MG63 (cell line): ENCODE measurements at regions not wholly inside any gene's neighbourhood (a gene's known extent, or its start where the extent isn't known, plus 50 kb on each side); places are given as distances from the start of the nearest gene placed in this dataset.
"Not testable (repeated sequence)": the region's sequence is repeated elsewhere in the genome, so short reads cannot be mapped to it uniquely, and the experiment has no call there.

Experiments
- DNase-seq: peaks from one replicate; pipeline ENCODE4 v3.0.0-alpha.2; 2020
- H3K27me3 ChIP-seq: fragments of 250-450 bp; sonication (Bioruptor Pico); 2 replicates; pipeline ENCODE4 v1.5.1; 2020; ENCODE audit warnings: mild to moderate bottlenecking, moderate library complexity
- H3K36me3 ChIP-seq: fragments of 250-450 bp; sonication (Bioruptor Pico); 2 replicates; pipeline ENCODE4 v1.5.1; 2020; ENCODE audit warnings: mild to moderate bottlenecking, moderate library complexity
- H3K4me3 ChIP-seq: fragments of 250-450 bp; sonication (Bioruptor Pico); 2 replicates; pipeline ENCODE4 v1.5.1; 2020; ENCODE audit warnings: mild to moderate bottlenecking, moderate library complexity
- H3K9me3 ChIP-seq: fragments of 250-450 bp; sonication (Bioruptor Pico); 2 replicates; pipeline ENCODE4 v1.5.1; 2020; ENCODE audit warnings: mild to moderate bottlenecking, moderate library complexity

DNA sequence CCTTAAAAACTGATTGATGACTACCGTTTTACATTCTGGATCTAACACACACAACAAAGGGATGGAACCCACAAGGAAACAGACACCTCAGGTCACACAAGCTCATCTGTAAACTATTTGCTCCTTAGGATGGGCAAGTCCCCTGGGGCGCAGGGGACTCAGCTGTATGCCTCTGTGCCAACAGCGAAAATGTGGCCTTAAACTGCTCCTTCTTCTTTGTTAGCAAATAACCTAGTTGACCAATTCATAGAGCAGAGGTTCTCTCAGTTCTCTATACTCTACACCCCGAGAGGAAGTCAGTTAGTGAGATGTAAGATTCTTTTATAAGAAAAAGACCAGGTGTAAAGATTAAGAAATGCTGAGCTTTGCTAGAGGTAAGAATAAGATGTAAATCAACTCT is 181.9 kb upstream of the PRSS58 start:
- Histone ChIP-seq H3K27me3 (no peaks in the 10 kb centered on the region), H3K9me3 (no peaks in the 10 kb centered on the region), H3K36me3 (no peaks in the 10 kb centered on the region), H3K4me3 (no peak overlapping the region)
- no peak for DNase-seq

- no peaks in the 10 kb centered on the region for H3K36me3 ChIP-seq
- H3K4me3 ChIP-seq = no peak overlapping the region
- no peaks in the 10 kb centered on the region for H3K9me3 ChIP-seq
- DNase-seq = peak; percentile 12
- H3K27me3 ChIP-seq = no peaks in the 10 kb centered on the region
Observed at GRCh38 chr7:142438923-142439515, 181.2 kb upstream of the PRSS58 start.

DNA sequence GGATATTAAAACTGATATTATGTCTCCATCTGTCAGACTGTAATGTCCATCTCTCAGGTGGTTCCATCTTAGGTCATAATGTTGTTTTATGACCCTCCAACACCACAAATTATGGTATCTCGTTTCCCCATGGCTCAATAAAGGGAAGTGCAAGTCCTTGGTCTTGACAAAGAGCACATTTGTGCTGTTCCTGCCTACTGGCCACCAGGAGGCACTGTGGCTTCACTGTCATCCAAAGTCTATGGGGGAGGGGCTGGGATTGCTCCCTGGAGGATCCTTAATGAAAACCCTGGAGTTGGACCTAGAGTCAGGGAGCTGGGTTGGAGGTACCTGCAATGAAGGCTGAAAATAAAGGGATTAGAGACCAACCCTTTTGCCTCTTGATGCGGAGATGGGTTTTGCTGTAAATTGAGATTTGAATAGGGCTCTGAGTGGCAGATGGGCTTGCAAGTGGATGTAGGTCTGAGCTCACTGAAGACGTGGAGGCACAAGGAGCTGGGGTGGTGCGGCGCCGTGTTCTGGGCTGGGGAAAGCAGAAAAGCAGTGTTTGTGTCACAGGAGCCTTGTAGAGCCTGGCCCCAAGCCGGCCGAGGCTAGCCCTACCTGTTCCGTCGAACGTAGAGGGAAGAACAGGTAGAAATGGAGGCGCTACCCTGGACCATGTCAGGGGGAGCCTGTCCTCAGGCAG is 180.5 kb upstream of the PRSS58 start:
- no peak overlapping the region for H3K4me3 ChIP-seq
- DNase-seq = no peak
- no peaks in the 10 kb centered on the region for H3K36me3 ChIP-seq
- no peaks in the 10 kb centered on the region for H3K9me3 ChIP-seq
- no peaks in the 10 kb centered on the region for H3K27me3 ChIP-seq

DNA sequence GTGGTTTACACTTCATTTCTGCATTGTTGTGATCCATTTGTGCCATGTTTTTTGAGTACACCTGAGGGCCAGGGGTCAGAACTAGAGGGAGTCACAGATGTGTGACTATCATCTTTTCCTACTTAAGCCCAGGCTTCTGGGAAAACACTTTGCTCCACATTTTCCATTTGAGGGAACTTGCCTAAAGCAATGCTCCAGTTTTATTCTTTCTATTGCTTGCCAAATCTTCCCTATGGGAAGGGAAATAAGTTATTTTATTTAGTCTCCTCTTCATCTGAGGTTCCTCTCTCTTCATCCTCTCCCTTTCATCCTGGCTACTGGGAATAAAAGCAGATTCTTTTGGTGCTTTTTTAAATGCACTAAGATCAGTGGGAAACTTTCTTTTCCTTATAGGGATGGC is 179.9 kb upstream of the PRSS58 start:
- DNase-seq = no peak
- Histone ChIP-seq H3K9me3 (no peaks in the 10 kb centered on the region), H3K27me3 (no peaks in the 10 kb centered on the region), H3K36me3 (no peaks in the 10 kb centered on the region), H3K4me3 (no peak overlapping the region)

GRCh38 chr7:142436601-142437000 is 178.7 kb upstream of the PRSS58 start:
- Histone ChIP-seq H3K27me3 (no peaks in the 10 kb centered on the region), H3K4me3 (no peak overlapping the region), H3K9me3 (no peaks in the 10 kb centered on the region), H3K36me3 (no peaks in the 10 kb centered on the region)
- DNase-seq = no peak

DNA sequence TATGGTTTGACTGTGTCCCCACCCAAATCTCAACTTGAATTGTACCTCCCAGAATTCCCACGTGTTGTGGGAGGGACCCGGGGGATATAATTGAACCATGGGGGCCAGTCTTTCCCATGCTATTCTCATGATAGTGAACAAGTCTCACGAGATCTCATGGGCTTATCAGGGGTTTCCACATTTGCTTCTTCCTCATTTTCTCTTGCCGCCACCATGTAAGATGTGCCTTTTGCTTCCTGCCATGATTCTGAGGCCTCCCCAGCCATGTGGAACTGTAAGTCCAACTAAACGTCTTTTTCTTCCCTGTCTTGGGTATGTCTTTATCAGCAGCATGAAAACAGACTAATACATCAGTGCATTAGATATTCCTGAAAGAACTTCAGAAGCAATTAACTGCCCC is 177.7 kb upstream of the PRSS58 start:
- not testable (repeated sequence) for DNase-seq, H3K4me3 ChIP-seq, H3K27me3 ChIP-seq, H3K9me3 ChIP-seq, H3K36me3 ChIP-seq

DNA sequence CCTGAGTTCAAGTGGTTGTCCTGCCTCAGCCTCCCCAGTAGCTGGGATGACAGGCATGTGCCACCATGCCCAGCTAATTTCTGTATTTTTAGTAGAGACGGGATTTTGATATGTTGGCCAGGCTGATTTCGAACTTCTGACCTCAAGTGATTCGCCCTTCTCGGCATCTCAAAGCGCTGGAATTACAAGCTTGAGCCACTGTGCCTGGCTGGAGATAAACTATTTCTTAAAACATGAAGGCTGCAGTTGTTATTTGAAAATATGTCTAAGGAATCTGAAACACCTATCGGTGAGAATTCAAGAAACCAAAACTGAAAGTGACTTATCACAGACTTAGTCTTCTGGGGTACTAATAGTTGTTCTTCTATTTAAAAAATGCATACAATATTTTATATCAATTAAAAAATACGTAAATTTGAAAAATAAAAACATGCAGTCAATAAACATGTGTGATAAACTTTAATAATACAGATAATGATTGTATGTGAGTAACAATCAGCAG is 176.9 kb upstream of the PRSS58 start:
- no peak overlapping the region for H3K4me3 ChIP-seq
- H3K27me3 ChIP-seq = no peaks in the 10 kb centered on the region
- no peaks in the 10 kb centered on the region for H3K9me3 ChIP-seq
- no peaks in the 10 kb centered on the region for H3K36me3 ChIP-seq
- DNase-seq = no peak

GRCh38 chr7:142434133-142434532 is 176.3 kb upstream of the PRSS58 start:
- H3K9me3 ChIP-seq, H3K27me3 ChIP-seq, H3K4me3 ChIP-seq, DNase-seq, H3K36me3 ChIP-seq: not testable (repeated sequence)

- Histone ChIP-seq H3K36me3 (no peaks in the 10 kb centered on the region), H3K4me3 (no peak overlapping the region), H3K27me3 (no peaks in the 10 kb centered on the region), H3K9me3 (no peaks in the 10 kb centered on the region)
- no peak for DNase-seq
Observed at GRCh38 chr7:142432377-142432776, 174.5 kb upstream of the PRSS58 start.

GRCh38 chr7:142431491-142431890 is 173.6 kb upstream of the PRSS58 start:
- no peaks in the 10 kb centered on the region for H3K9me3 ChIP-seq
- no peaks in the 10 kb centered on the region for H3K27me3 ChIP-seq
- no peak for DNase-seq
- H3K36me3 ChIP-seq = no peaks in the 10 kb centered on the region
- no peak overlapping the region for H3K4me3 ChIP-seq

GRCh38 chr7:142428094-142428493 is 170.2 kb upstream of the PRSS58 start:
- Histone ChIP-seq H3K9me3 (no peaks in the 10 kb centered on the region), H3K27me3 (no peaks in the 10 kb centered on the region), H3K4me3 (no peak overlapping the region), H3K36me3 (no peaks in the 10 kb centered on the region)
- DNase-seq = no peak

- no peak for DNase-seq
- Histone ChIP-seq H3K27me3 (no peaks in the 10 kb centered on the region), H3K9me3 (no peaks in the 10 kb centered on the region), H3K36me3 (no peaks in the 10 kb centered on the region), H3K4me3 (no peak overlapping the region)
Observed at GRCh38 chr7:142425281-142425680, 167.4 kb upstream of the PRSS58 start.

DNA sequence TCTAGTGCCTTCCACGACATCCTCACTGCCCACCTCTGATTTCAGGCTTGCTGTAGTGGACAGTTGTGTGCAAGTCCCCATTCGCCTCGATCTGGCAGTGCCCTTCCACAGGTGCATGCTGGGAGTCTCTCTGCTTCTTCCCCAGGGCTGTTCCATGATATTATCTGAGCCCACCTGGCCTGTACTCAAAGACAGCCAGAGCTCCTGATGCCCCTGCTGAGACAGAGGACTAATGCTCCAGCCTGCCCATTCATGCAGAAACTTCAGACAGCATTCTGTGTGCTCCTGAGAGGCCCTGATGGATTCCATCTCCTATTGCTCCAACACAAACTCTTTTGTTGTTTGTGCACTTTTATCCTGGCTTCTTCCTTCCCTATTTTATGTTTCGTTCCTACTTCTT is 164.8 kb upstream of the PRSS58 start:
- Histone ChIP-seq H3K9me3 (no peaks in the 10 kb centered on the region), H3K4me3 (no peak overlapping the region), H3K36me3 (no peaks in the 10 kb centered on the region), H3K27me3 (no peaks in the 10 kb centered on the region)
- DNase-seq = no peak

DNA sequence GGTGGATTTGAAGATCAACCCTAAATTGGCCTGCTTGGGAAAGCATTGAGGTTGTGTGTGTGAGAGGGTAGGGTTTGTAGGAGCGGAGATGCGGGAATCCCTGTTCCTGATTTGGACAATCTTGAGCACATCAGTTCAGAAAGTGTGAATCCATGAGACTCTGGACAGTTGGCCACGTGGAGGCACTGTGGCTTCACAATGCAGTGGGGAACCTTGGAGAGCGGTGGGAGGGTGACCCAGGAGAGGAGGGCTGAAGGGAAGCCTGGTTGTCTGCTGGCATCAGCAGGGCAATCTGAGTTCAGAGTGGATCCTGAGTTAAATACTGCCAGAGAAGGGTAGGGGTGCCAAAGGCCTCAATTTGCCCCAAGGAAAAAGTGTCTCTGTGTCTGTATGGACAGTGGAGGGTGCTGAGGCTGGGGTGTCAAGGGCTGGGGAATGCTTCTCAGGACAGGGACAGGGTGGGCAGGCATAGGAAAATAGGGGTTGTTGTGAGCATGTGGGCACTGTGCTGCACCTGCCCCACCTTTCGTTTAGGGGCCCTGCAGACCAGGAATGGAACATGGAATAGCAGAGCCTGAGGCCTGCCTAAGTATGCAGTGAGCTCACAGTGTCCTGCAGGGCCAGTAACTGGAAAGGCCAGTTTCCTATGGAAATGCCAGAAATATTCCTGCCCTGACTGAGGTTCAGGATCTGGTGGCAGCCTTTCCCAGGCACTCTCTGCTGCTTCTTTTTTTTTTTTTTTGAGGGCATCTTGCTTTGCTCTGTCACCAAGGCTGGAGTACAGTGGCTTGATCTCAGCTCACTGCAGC is 162.9 kb upstream of the PRSS58 start:
- Histone ChIP-seq H3K27me3 (no peaks in the 10 kb centered on the region), H3K9me3 (no peaks in the 10 kb centered on the region), H3K36me3 (no peaks in the 10 kb centered on the region), H3K4me3 (no peak overlapping the region)
- peak; percentile 29 for DNase-seq

DNA sequence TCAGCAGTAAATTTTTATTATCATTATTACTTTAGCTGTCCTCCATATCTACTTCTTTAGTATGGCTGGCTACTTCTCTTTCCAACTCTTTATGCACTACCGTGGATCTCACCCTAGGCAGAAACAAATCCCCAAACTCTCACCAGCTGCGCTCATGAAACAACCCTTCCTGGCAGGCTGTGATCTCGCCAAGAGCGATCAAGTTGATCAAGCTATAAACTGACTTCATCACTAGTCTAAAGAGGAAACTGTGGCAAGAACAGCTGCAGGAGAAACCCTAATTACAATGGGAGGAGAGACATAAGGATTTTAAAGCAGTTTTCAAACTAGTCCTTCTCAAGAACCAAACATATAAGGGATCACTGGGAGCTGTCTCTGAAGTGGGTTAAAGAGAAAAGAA is 160.5 kb upstream of the PRSS58 start:
- no peak overlapping the region for H3K4me3 ChIP-seq
- H3K27me3 ChIP-seq = no peaks in the 10 kb centered on the region
- no peak for DNase-seq

GRCh38 chr7:142414915-142415314 is 157.1 kb upstream of the PRSS58 start:
- no peaks in the 10 kb centered on the region for H3K27me3 ChIP-seq
- no peaks in the 10 kb centered on the region for H3K9me3 ChIP-seq
- no peak for DNase-seq
- H3K36me3 ChIP-seq = no peaks in the 10 kb centered on the region
- no peak overlapping the region for H3K4me3 ChIP-seq

More for the DNA sequence above, 160.5 kb upstream of the PRSS58 start:
- Histone ChIP-seq H3K9me3 (no peaks in the 10 kb centered on the region), H3K36me3 (no peaks in the 10 kb centered on the region)

- Histone ChIP-seq H3K4me3 (no peak overlapping the region), H3K36me3 (no peaks in the 10 kb centered on the region), H3K9me3 (no peaks in the 10 kb centered on the region), H3K27me3 (no peaks in the 10 kb centered on the region)
- no peak for DNase-seq
Observed at GRCh38 chr7:142414135-142414534, 156.3 kb upstream of the PRSS58 start.
